ENCODE measurements at regions not wholly inside any gene's neighbourhood (a gene's known extent, or its start where the extent isn't known, plus 50 kb on each side); places are given as distances from the start of the nearest gene placed in this dataset.

- TF ChIP-seq CTCF (optimal IDR thresholded peaks at IDR 0.05 in 1 of 3, IDR thresholded peaks at IDR 0.05 in 1 of 3, conservative IDR thresholded peaks at IDR 0.05 in 1 of 3; ENCODE audit: extremely low read depth in 1 of 3, insufficient read depth in 2 of 3, low read length in 3 of 3), result no peak
- no peak for TF ChIP-seq EZH2 (IDR thresholded peaks at IDR 0.05; ENCODE audit: low read length)
- peak; percentile 80 for FAIRE-seq
These were observed 307.6 kb downstream of the SPRY2 start for GRCh38 chr13:80033286-80033685.

GRCh38 chr13:80030491-80030890, 310.4 kb downstream of the SPRY2 start:
- Histone ChIP-seq H3K27me3 (ENCODE audit: control insufficient read depth, extremely low read depth, insufficient read depth, low read length) (no peaks in the 10 kb centered on the region), H3K4me1 (ENCODE audit: control insufficient read depth, extremely low read depth, insufficient read depth, low read length) (peaks cover 6% of the 10 kb centered on the region), H3K9ac (ENCODE audit: control insufficient read depth, extremely low read depth, insufficient read depth, low read length) (no peak overlapping the region), H3K9me1 (ENCODE audit: control insufficient read depth, extremely low read depth, insufficient read depth, low read length) (no peaks in the 10 kb centered on the region), H3K4me2 (ENCODE audit: control insufficient read depth, extremely low read depth, insufficient read depth, low read depth, low read length) (no peak overlapping the region), H3K4me3 (ENCODE audit: control insufficient read depth in 2 of 3, extremely low read depth in 1 of 3, insufficient read depth in 2 of 3, low read depth in 1 of 3, low read length in 3 of 3) (no peak overlapping the region), H4K20me1 (ENCODE audit: control insufficient read depth, extremely low read depth, insufficient read depth, low read length) (no peaks in the 10 kb centered on the region), H3K9me3 (ENCODE audit: control insufficient read depth, low read depth, low read length) (no peaks in the 10 kb centered on the region), H3K79me2 (ENCODE audit: control insufficient read depth, insufficient read depth, low read length) (no peaks in the 10 kb centered on the region), H3K36me3 (ENCODE audit: control insufficient read depth in 2 of 2, extremely low read depth in 1 of 2, insufficient read depth in 2 of 2, low read length in 2 of 2) (no peaks in the 10 kb centered on the region), H3K27ac (ENCODE audit: control insufficient read depth, insufficient read depth, low read length) (no peak overlapping the region), H2AFZ (ENCODE audit: control insufficient read depth, low read length) (no peak overlapping the region)
- peak; percentile 42 to 66 (median 55) for TF ChIP-seq CTCF (optimal IDR thresholded peaks at IDR 0.05 in 1 of 3, IDR thresholded peaks at IDR 0.05 in 1 of 3, conservative IDR thresholded peaks at IDR 0.05 in 1 of 3; ENCODE audit: extremely low read depth in 1 of 3, insufficient read depth in 2 of 3, low read length in 3 of 3)
- TF ChIP-seq EZH2 (IDR thresholded peaks at IDR 0.05; ENCODE audit: low read length), result no peak
- no peak for FAIRE-seq
- DNase-seq (ENCODE audit: low read depth, low spot score), result no peak
- dilution Hi-C loops (cut with MboI; ENCODE audit: extremely low pct_ligation_motif_present, low sequenced_read_pairs), result no loop called here

More at GRCh38 chr13:80033286-80033685, 307.6 kb downstream of the SPRY2 start:
- H3K4me2 ChIP-seq (ENCODE audit: control insufficient read depth, extremely low read depth, insufficient read depth, low read depth, low read length), result no peak overlapping the region
- dilution Hi-C loops (cut with MboI; ENCODE audit: extremely low pct_ligation_motif_present, low sequenced_read_pairs), result no loop called here
- H3K9me3 ChIP-seq (ENCODE audit: control insufficient read depth, low read depth, low read length), result no peaks in the 10 kb centered on the region
- no peak for DNase-seq (ENCODE audit: low read depth, low spot score)
- no peaks in the 10 kb centered on the region for H3K9me1 ChIP-seq (ENCODE audit: control insufficient read depth, extremely low read depth, insufficient read depth, low read length)
- H3K4me1 ChIP-seq (ENCODE audit: control insufficient read depth, extremely low read depth, insufficient read depth, low read length), result peaks cover 23% of the 10 kb centered on the region
- no peaks in the 10 kb centered on the region for H3K36me3 ChIP-seq (ENCODE audit: control insufficient read depth in 2 of 2, extremely low read depth in 1 of 2, insufficient read depth in 2 of 2, low read length in 2 of 2)
- no peaks in the 10 kb centered on the region for H3K79me2 ChIP-seq (ENCODE audit: control insufficient read depth, insufficient read depth, low read length)
- H3K27ac ChIP-seq (ENCODE audit: control insufficient read depth, insufficient read depth, low read length), result no peak overlapping the region
- H2AFZ ChIP-seq (ENCODE audit: control insufficient read depth, low read length), result no peak overlapping the region
- H3K9ac ChIP-seq (ENCODE audit: control insufficient read depth, extremely low read depth, insufficient read depth, low read length), result no peak overlapping the region
- no peaks in the 10 kb centered on the region for H4K20me1 ChIP-seq (ENCODE audit: control insufficient read depth, extremely low read depth, insufficient read depth, low read length)
- H3K27me3 ChIP-seq (ENCODE audit: control insufficient read depth, extremely low read depth, insufficient read depth, low read length), result no peaks in the 10 kb centered on the region
- H3K4me3 ChIP-seq (ENCODE audit: control insufficient read depth in 2 of 3, extremely low read depth in 1 of 3, insufficient read depth in 2 of 3, low read depth in 1 of 3, low read length in 3 of 3), result no peak overlapping the region

Measured in keratinocyte (primary cell).